ENCODE measurements at regions not wholly inside any gene's neighbourhood (a gene's known extent, or its start where the extent isn't known, plus 50 kb on each side); places are given as distances from the start of the nearest gene placed in this dataset.

DNA sequence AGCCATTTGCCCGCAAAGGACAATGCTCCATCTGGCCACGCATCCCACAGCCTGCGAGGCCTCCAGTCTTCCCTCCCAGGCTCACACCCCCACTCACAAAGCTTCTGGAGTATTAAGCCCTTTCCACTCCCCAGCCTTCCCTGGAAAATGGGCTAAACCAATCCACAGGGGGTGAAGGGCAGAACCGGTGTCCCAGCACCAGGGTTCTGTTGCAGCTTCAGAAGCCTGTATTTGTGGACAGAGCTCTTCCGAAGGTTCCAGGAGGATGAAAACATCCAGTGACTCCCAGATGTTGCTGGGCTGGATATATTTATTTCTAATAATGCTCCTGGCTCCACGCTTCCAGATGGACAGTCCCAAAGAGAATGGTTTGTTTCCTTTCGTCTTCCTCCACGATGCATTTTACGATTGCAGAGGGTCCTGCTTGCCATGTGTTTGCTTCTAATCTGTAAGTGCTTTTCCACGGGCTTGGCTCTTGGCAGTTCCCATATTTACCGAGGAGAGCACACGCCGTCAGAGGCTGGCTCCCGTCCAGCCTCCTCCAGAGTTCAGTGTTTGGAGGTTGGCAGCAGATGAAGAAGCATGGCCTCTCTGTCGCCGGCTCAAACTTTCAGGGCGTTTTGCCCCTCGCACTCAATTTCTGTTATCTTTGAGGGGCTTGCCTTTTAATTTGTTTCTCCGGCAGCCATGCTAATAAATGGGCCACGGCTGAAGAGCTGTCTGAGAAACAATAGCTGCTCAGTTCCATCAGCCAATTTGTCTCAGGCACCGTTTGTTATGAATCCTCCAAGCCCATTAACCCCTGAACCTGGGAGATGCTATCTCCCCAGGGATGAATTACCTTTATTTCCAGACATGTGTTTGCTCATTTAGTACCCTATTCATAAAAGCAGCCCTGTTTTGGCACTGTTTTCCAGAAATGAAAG is 367.9 kb upstream of the PROK2 start:
- no CpG with 5 or more reads among the region's 21 CpGs for WGBS, 2 donors (ENCODE audit: extremely low coverage in 2 of 2, insufficient read length in 2 of 2, insufficient replicate concordance in 1 of 2)

DNA sequence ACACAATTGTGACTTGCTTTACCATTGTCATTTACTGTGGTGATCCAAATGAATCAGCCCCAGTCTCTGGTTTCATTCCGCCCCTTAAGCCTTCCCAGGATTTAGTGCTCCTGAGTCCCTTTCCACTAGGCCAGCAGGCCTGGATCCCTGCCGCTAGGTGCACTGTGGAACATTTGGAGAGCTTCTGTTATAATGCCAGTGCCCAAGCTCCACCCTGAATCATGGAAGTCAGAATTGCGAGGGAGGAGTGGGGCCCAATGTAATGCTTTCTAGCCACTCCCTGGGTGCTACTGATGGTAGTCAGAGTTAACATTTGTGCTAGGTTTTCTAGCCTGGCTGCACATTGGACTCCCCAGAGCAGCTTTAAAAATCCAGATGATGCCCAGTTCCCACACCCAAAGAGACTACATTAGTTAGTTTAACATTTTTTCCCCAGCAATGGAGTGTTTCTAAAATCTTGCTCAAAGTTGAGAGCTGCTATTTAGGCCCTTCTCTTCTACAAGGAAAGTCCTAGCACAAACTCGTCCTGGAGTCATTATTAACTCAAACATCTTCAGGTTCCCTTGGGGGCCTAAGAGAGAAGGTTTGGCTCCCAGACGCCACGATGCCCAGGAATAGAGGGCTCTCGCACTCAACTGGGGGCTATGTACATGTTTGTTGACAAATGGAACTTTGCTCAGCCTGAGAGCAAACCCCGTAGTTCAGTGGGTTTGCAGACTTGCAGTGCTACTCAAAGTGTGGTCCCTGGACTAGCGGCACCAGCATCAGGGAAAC is 366.7 kb upstream of the PROK2 start:
- Histone ChIP-seq H3K27me3 (ENCODE audit: control insufficient read depth in 3 of 3, insufficient read depth in 3 of 3, low read depth in 1 of 3, low read length in 3 of 3) (no peaks in the 10 kb centered on the region), H2AFZ (ENCODE audit: low read length) (no peak overlapping the region), H2BK5ac (ENCODE audit: low read length) (no peak overlapping the region), H4K91ac (ENCODE audit: low read depth, low read length, poor library complexity) (no peak overlapping the region), H2AK5ac (ENCODE audit: low read depth, low read length) (no peak overlapping the region), H3K4ac (ENCODE audit: low read length) (no peak overlapping the region), H3K4me1 (ENCODE audit: control insufficient read depth in 2 of 2, insufficient read depth in 1 of 2, low read depth in 1 of 2, low read length in 2 of 2) (no peaks in the 10 kb centered on the region), H3K36me3 (replicated peaks in 1 of 2; ENCODE audit: control insufficient read depth in 2 of 2, insufficient read depth in 2 of 2, low read length in 2 of 2) (no peaks in the 10 kb centered on the region), H2BK15ac (ENCODE audit: low read length) (no peak overlapping the region), H3K4me2 (ENCODE audit: insufficient read depth, low read length, poor library complexity, severe bottlenecking) (no peak overlapping the region), H3K23ac (ENCODE audit: low read depth, low read length, poor library complexity) (no peak overlapping the region), H3K4me3 (ENCODE audit: low read length in 2 of 2) (no peak overlapping the region), H3K14ac (ENCODE audit: low read length) (no peak overlapping the region), H3K9me3 (replicated peaks in 1 of 2; ENCODE audit: control insufficient read depth in 2 of 2, insufficient read depth in 1 of 2, low read depth in 1 of 2, low read length in 2 of 2) (peaks cover 0 to 2% of the 10 kb centered on the region in 2 donors), H3K27ac (replicated peaks; ENCODE audit: low read length) (no peak overlapping the region), H3K18ac (ENCODE audit: low read length) (no peak overlapping the region), H2BK120ac (ENCODE audit: low read depth, low read length) (no peak overlapping the region), H3K79me1 (ENCODE audit: low read depth, low read length) (no peaks in the 10 kb centered on the region), H4K8ac (ENCODE audit: low read depth, low read length) (no peak overlapping the region), H3K9ac (ENCODE audit: low read depth, low read length, poor library complexity) (no peak overlapping the region), H2BK12ac (ENCODE audit: low read length) (no peak overlapping the region)
- WGBS, 2 donors (ENCODE audit: extremely low coverage in 2 of 2, insufficient read length in 2 of 2, insufficient replicate concordance in 1 of 2) = no CpG with 5 or more reads among the region's 9 CpGs
- DNase-seq (ENCODE audit: low spot score) = no peak

More for the DNA sequence above, 367.9 kb upstream of the PROK2 start:
- Histone ChIP-seq H4K8ac (ENCODE audit: low read depth, low read length) (no peak overlapping the region), H3K9me3 (replicated peaks in 1 of 2; ENCODE audit: control insufficient read depth in 2 of 2, insufficient read depth in 1 of 2, low read depth in 1 of 2, low read length in 2 of 2) (peaks cover 0 to 2% of the 10 kb centered on the region in 2 donors), H4K91ac (ENCODE audit: low read depth, low read length, poor library complexity) (no peak overlapping the region), H2BK15ac (ENCODE audit: low read length) (no peak overlapping the region), H2BK120ac (ENCODE audit: low read depth, low read length) (no peak overlapping the region), H3K14ac (ENCODE audit: low read length) (no peak overlapping the region), H3K27me3 (ENCODE audit: control insufficient read depth in 3 of 3, insufficient read depth in 3 of 3, low read depth in 1 of 3, low read length in 3 of 3) (no peaks in the 10 kb centered on the region), H2BK5ac (ENCODE audit: low read length) (no peak overlapping the region), H3K9ac (ENCODE audit: low read depth, low read length, poor library complexity) (no peak overlapping the region), H3K23ac (ENCODE audit: low read depth, low read length, poor library complexity) (no peak overlapping the region), H2AK5ac (ENCODE audit: low read depth, low read length) (no peak overlapping the region), H3K27ac (replicated peaks; ENCODE audit: low read length) (no peak overlapping the region), H3K36me3 (replicated peaks in 1 of 2; ENCODE audit: control insufficient read depth in 2 of 2, insufficient read depth in 2 of 2, low read length in 2 of 2) (no peaks in the 10 kb centered on the region), H2BK12ac (ENCODE audit: low read length) (no peak overlapping the region), H2AFZ (ENCODE audit: low read length) (no peak overlapping the region), H3K4ac (ENCODE audit: low read length) (no peak overlapping the region), H3K79me1 (ENCODE audit: low read depth, low read length) (no peaks in the 10 kb centered on the region), H3K4me3 (ENCODE audit: low read length in 2 of 2) (no peak overlapping the region), H3K4me2 (ENCODE audit: insufficient read depth, low read length, poor library complexity, severe bottlenecking) (no peak overlapping the region), H3K4me1 (ENCODE audit: control insufficient read depth in 2 of 2, insufficient read depth in 1 of 2, low read depth in 1 of 2, low read length in 2 of 2) (no peaks in the 10 kb centered on the region), H3K18ac (ENCODE audit: low read length) (no peak overlapping the region)
- no peak for DNase-seq (ENCODE audit: low spot score)

DNA sequence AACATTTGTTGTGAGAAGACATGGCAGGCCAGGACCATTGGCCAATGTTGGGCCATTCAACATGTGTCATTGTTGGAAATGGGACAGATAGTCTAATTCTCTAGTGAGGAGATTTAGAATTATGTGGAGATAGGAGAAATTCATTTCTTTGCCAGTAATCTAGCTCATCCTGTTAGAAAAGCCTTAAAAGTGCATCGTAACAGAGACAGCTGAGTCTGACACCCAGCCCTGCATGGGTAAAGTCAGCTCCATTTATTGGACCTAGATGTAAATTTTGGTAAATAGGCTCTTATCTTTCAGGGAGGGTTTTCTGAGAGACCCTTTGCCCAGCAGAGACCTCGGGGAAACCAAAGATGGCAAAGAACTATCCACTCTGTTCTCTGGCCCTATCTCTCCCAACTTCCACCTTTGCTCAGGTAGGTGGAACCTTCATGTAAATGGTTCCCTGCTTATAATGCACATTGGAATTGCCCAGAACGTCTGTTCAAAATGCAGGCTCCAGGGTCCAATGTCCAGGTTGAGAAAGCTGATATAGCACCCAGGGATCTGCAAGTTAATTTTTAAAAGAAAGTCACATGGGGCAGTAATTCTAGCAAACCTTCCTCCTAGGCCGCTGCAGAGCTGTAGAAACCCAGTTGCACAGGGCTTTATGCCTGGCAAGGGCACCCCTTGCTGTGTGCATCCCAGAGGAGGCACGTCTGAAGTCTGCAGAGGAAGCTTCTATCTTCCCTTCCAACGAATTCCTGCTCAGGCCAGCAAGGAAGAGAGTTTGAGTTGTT is 365.9 kb upstream of the PROK2 start:
- Histone ChIP-seq H3K36me3 (replicated peaks in 1 of 2; ENCODE audit: control insufficient read depth in 2 of 2, insufficient read depth in 2 of 2, low read length in 2 of 2) (no peaks in the 10 kb centered on the region), H3K27ac (replicated peaks; ENCODE audit: low read length) (no peak overlapping the region), H3K79me1 (ENCODE audit: low read depth, low read length) (no peaks in the 10 kb centered on the region), H3K14ac (ENCODE audit: low read length) (no peak overlapping the region), H2AFZ (ENCODE audit: low read length) (no peak overlapping the region), H3K4ac (ENCODE audit: low read length) (no peak overlapping the region), H2BK15ac (ENCODE audit: low read length) (no peak overlapping the region), H2AK5ac (ENCODE audit: low read depth, low read length) (no peak overlapping the region), H3K9ac (ENCODE audit: low read depth, low read length, poor library complexity) (no peak overlapping the region), H3K4me1 (ENCODE audit: control insufficient read depth in 2 of 2, insufficient read depth in 1 of 2, low read depth in 1 of 2, low read length in 2 of 2) (peaks cover 0 to under 1% of the 10 kb centered on the region in 2 donors), H3K18ac (ENCODE audit: low read length) (no peak overlapping the region), H4K8ac (ENCODE audit: low read depth, low read length) (no peak overlapping the region), H3K4me3 (ENCODE audit: low read length in 2 of 2) (no peak overlapping the region), H3K9me3 (replicated peaks in 1 of 2; ENCODE audit: control insufficient read depth in 2 of 2, insufficient read depth in 1 of 2, low read depth in 1 of 2, low read length in 2 of 2) (peaks cover 0 to 2% of the 10 kb centered on the region in 2 donors), H2BK5ac (ENCODE audit: low read length) (no peak overlapping the region), H4K91ac (ENCODE audit: low read depth, low read length, poor library complexity) (no peak overlapping the region), H2BK12ac (ENCODE audit: low read length) (no peak overlapping the region), H3K23ac (ENCODE audit: low read depth, low read length, poor library complexity) (no peak overlapping the region), H2BK120ac (ENCODE audit: low read depth, low read length) (no peak overlapping the region), H3K4me2 (ENCODE audit: insufficient read depth, low read length, poor library complexity, severe bottlenecking) (no peak overlapping the region), H3K27me3 (ENCODE audit: control insufficient read depth in 3 of 3, insufficient read depth in 3 of 3, low read depth in 1 of 3, low read length in 3 of 3) (no peaks in the 10 kb centered on the region)
- WGBS, 2 donors (ENCODE audit: extremely low coverage in 2 of 2, insufficient read length in 2 of 2, insufficient replicate concordance in 1 of 2) = no CpG with 5 or more reads among the region's 6 CpGs
- no peak for DNase-seq (ENCODE audit: low spot score)

Data from neuronal stem cell (in vitro differentiated cells).